H1 (cell line): ENCODE measurements at regions not wholly inside any gene's neighbourhood (a gene's known extent, or its start where the extent isn't known, plus 50 kb on each side); places are given as distances from the start of the nearest gene placed in this dataset.

Experiments
- CTCF ChIA-PET: fragments of 300-600 bp; sonication (Branson Sonifier 250); formaldehyde crosslinking; loops from one replicate; lab custom pipeline; 2021; ENCODE audit not compliant: partially characterized antibody; lab: Charles Lee
- POLR2A ChIA-PET: fragments of 300-600 bp; sonication (Branson Sonifier 250); formaldehyde crosslinking; loops from one replicate; lab custom pipeline; 2021; ENCODE audit warnings: inconsistent platforms; ENCODE audit not compliant: partially characterized antibody; lab: Charles Lee
- DNase-seq, 2 experiments: peaks; one replicate each; pipeline versions ENCODE4 v3.0.0 to v3.0.0-alpha.2; 2010 to 2022; ENCODE audit warnings: low spot score in 2 of 2, low read depth in 1 of 2, mixed read lengths in 1 of 2
- FAIRE-seq: peaks from 2 replicates; lab custom pipeline; 2011; peaks lifted over from hg19 to GRCh38; lab: Jason Lieb, UNC
- H2AFZ ChIP-seq: 2 replicates; pipeline ENCODE4 v1.8.1; 2012; ENCODE audit warnings: low read length, inconsistent platforms
- H2AK5ac ChIP-seq: 2 replicates; pipeline ENCODE4 v1.6.1; 2013; ENCODE audit warnings: low read depth, low read length
- H2BK120ac ChIP-seq: replicated peaks from 2 replicates; pipeline ENCODE3; 2013; ENCODE audit warnings: low read depth, low read length, inconsistent platforms
- H2BK12ac ChIP-seq: 2 replicates; pipeline ENCODE4 v1.6.1; 2013; ENCODE audit warnings: low read depth, low read length
- H2BK15ac ChIP-seq: 2 replicates; pipeline ENCODE4 v1.6.1; 2013; ENCODE audit warnings: low read length
- H2BK20ac ChIP-seq: 2 replicates; pipeline ENCODE4 v1.6.1; 2013; ENCODE audit warnings: low read length
- H2BK5ac ChIP-seq: 2 replicates; pipeline ENCODE4 v1.6.1; 2013; ENCODE audit warnings: low read depth, low read length
- H3K14ac ChIP-seq: 2 replicates; pipeline ENCODE4 v1.6.1; 2013; ENCODE audit warnings: inconsistent platforms; ENCODE audit not compliant: insufficient read length
- H3K18ac ChIP-seq: 2 replicates; pipeline ENCODE4 v1.6.1; 2013; ENCODE audit warnings: low read length; ENCODE audit errors: extremely low read depth
- H3K23ac ChIP-seq: 2 replicates; pipeline ENCODE4 v1.6.1; 2013; ENCODE audit warnings: inconsistent platforms; ENCODE audit not compliant: insufficient read length
- H3K23me2 ChIP-seq: 2 replicates; pipeline ENCODE4 v1.6.1; 2013; ENCODE audit warnings: low read depth, low read length
- H3K27ac ChIP-seq: 2 replicates; pipeline ENCODE4 v1.6.1; 2011; ENCODE audit warnings: low read depth, low read length, inconsistent platforms
- H3K27me3 ChIP-seq, 4 experiments: replicated peaks in 1 of 4; 1 replicate in 1 of 4; 2 replicates in 3 of 4; pipeline versions ENCODE4 v1.6.1 to v1.8.1; 2011 to 2013; ENCODE audit warnings: low read length in 3 of 4, mild to moderate bottlenecking in 3 of 4, inconsistent platforms in 2 of 4, mixed read lengths in 2 of 4, moderate library complexity in 1 of 4; ENCODE audit not compliant: control insufficient read depth in 3 of 4, insufficient read depth in 3 of 4; ENCODE audit errors: extremely low read depth in 1 of 4
- H3K36me3 ChIP-seq, 4 experiments: 2 replicates each; pipeline versions ENCODE4 v1.6.1 to v1.8.1; 2011 to 2013; ENCODE audit warnings: mild to moderate bottlenecking in 4 of 4, low read length in 3 of 4, moderate library complexity in 2 of 4, control low read depth in 1 of 4, inconsistent platforms in 1 of 4; ENCODE audit not compliant: insufficient read depth in 4 of 4, control insufficient read depth in 2 of 4
- H3K4ac ChIP-seq: replicated peaks from 2 replicates; pipeline ENCODE3; 2013; ENCODE audit warnings: low read length, low read depth, mixed read lengths, inconsistent platforms; ENCODE audit not compliant: insufficient read length
- H3K4me1 ChIP-seq, 4 experiments: replicated peaks in 1 of 4; 1 replicate in 1 of 4; 2 replicates in 3 of 4; pipeline versions ENCODE4 v1.6.1 to v1.8.1; 2011 to 2013; ENCODE audit warnings: low read length in 3 of 4, inconsistent platforms in 2 of 4, mixed read lengths in 1 of 4; ENCODE audit not compliant: insufficient read depth in 4 of 4, control insufficient read depth in 3 of 4
- H3K4me2 ChIP-seq, 2 experiments: 2 replicates each; pipeline versions ENCODE4 v1.6.1 to v1.8.1; 2011 to 2013; ENCODE audit warnings: low read depth in 2 of 2, low read length in 2 of 2, control low read depth in 1 of 2, inconsistent platforms in 1 of 2, mild to moderate bottlenecking in 1 of 2; ENCODE audit not compliant: insufficient read depth in 1 of 2
- H3K4me3 ChIP-seq, 4 experiments: fragments of 200-600, 300-600 bp in 1 of 4; sonication (generic), shearing (Covaris generic), sonication (Bioruptor Twin) in 1 of 4; 2 replicates each; pipeline versions ENCODE4 v1.5.1 to v1.8.1; 2011 to 2016; ENCODE audit warnings: low read length in 4 of 4, low read depth in 3 of 4, control low read depth in 2 of 4, inconsistent platforms in 2 of 4, mild to moderate bottlenecking in 2 of 4, mixed read lengths in 1 of 4, moderate library complexity in 1 of 4; ENCODE audit not compliant: insufficient read depth in 2 of 4; ENCODE audit errors: extremely low read depth in 1 of 4
- H3K56ac ChIP-seq: replicated peaks from 2 replicates; pipeline ENCODE3; 2013; ENCODE audit warnings: low read depth, mild to moderate bottlenecking, mixed read lengths, low read length, inconsistent platforms; ENCODE audit not compliant: insufficient read length
- H3K79me1 ChIP-seq: 2 replicates; pipeline ENCODE4 v1.6.1; 2013; ENCODE audit warnings: low read depth, low read length, control low read depth
- H3K79me2 ChIP-seq, 2 experiments: 2 replicates each; pipeline versions ENCODE4 v1.6.1 to v1.8.1; 2012 to 2013; ENCODE audit warnings: low read length in 2 of 2, mild to moderate bottlenecking in 2 of 2, inconsistent platforms in 1 of 2; ENCODE audit not compliant: insufficient read depth in 2 of 2, control insufficient read depth in 1 of 2
- H3K9ac ChIP-seq, 4 experiments: replicated peaks in 1 of 4; 1 replicate in 1 of 4; 2 replicates in 3 of 4; pipeline versions ENCODE4 v1.6.1 to v1.8.1; 2011 to 2013; ENCODE audit warnings: low read depth in 3 of 4, low read length in 3 of 4, control low read depth in 2 of 4, mild to moderate bottlenecking in 2 of 4, moderate library complexity in 2 of 4, inconsistent platforms in 1 of 4; ENCODE audit errors: extremely low read depth in 1 of 4
- H3K9me3 ChIP-seq, 2 experiments: 2 replicates each; pipeline versions ENCODE4 v1.6.1 to v1.8.1; 2012 to 2013; ENCODE audit warnings: mild to moderate bottlenecking in 2 of 2, moderate library complexity in 2 of 2, control low read depth in 1 of 2, inconsistent platforms in 1 of 2, low read depth in 1 of 2, low read length in 1 of 2, mixed read lengths in 1 of 2; ENCODE audit not compliant: insufficient read depth in 2 of 2
- H4K20me1 ChIP-seq, 2 experiments: replicated peaks in 1 of 2; 2 replicates each; pipeline versions ENCODE3 to v1.8.1; 2011 to 2013; ENCODE audit warnings: inconsistent platforms in 2 of 2, low read length in 2 of 2, mild to moderate bottlenecking in 1 of 2; ENCODE audit not compliant: insufficient read depth in 2 of 2, control insufficient read depth in 1 of 2
- H4K5ac ChIP-seq: 2 replicates; pipeline ENCODE4 v1.6.1; 2013; ENCODE audit warnings: low read length, low read depth, mixed read lengths, inconsistent platforms; ENCODE audit not compliant: insufficient read length
- H4K8ac ChIP-seq: 2 replicates; pipeline ENCODE4 v1.8.0; 2013; ENCODE audit warnings: mild to moderate bottlenecking, moderate library complexity, low read length, inconsistent platforms; ENCODE audit not compliant: insufficient read depth; ENCODE audit errors: extremely low read depth
- H4K91ac ChIP-seq: replicated peaks from 2 replicates; pipeline ENCODE3; 2013; ENCODE audit warnings: low read length, mixed read lengths, inconsistent platforms; ENCODE audit not compliant: insufficient read length
- CBX8 ChIP-seq: fragments of 300-800, 300-1000 bp; sonication (generic); IDR thresholded peaks from 2 replicates; pipeline ENCODE4 v1.7.1; 2016; ENCODE audit warnings: low read depth, low read length, borderline replicate concordance
- CREB1 ChIP-seq: IDR thresholded peaks from 2 replicates; pipeline ENCODE4 v1.6.1; 2012; ENCODE audit warnings: inconsistent platforms
- JUN ChIP-seq: IDR thresholded peaks from 2 replicates; pipeline ENCODE4 v1.6.1; 2011; ENCODE audit warnings: low read depth, mild to moderate bottlenecking, improper control_type of control experiment, low read length
- RFX5 ChIP-seq: IDR thresholded peaks from 2 replicates; pipeline ENCODE4 v1.6.1; 2011; ENCODE audit warnings: low read depth, low read length, improper control_type of control experiment, borderline replicate concordance
- WGBS, 2 experiments: shearing (Covaris generic) in 1 of 2; methylation state at CpG; one replicate each; pipeline versions ENCODE4 v1.1.6 to v1.1.7; 2013 to 2015; ENCODE audit warnings: low lambda C conversion rate in 2 of 2, mixed read lengths in 2 of 2, inconsistent platforms in 1 of 2, low coverage in 1 of 2, missing lambda C conversion rate in 1 of 2; ENCODE audit not compliant: insufficient replicate concordance in 2 of 2, insufficient coverage in 1 of 2, insufficient read length in 1 of 2; ENCODE audit errors: extremely low coverage in 1 of 2, missing lambda C conversion rate in 1 of 2; 5-methylcytosine and 5-hydroxymethylcytosine counted together

GRCh38 chr16:80324371-80324770 lies 216.4 kb upstream of the DYNLRB2 start:
- CTCF ChIA-PET: interaction anchor here (0.7 to 3.0 kb wide), 3 partner anchors 17 to 45 kb away, joined by 3 to 9 read pairs (median 3); no protein-coding TSS in a partner anchor
- no peak overlapping the region for H2BK12ac ChIP-seq
- no peak overlapping the region for H3K4ac ChIP-seq
- peak overlapping the region; percentile 1; the same call in 1 of the 2 replicates for H2AFZ ChIP-seq
- H2BK5ac ChIP-seq: no peak overlapping the region
- H3K27me3 ChIP-seq: 0 out of 7 replicates have a peak, but pooled peaks cover 0 to 2% (median 0%) of the 10 kb centered on the region in 4 experiments
- no peaks in the 10 kb centered on the region for H3K79me1 ChIP-seq
- H3K14ac ChIP-seq: no peak overlapping the region
- no peaks in the 10 kb centered on the region for H3K36me3 ChIP-seq
- no peak for FAIRE-seq
- 77% methylated on average over 3 of the region's 3 CpGs; no CpG with 5 or more reads in 1 of the 2 experiments for WGBS, 2 experiments
- no peak overlapping the region for H4K5ac ChIP-seq
- no peak overlapping the region for H2AK5ac ChIP-seq
- H3K18ac ChIP-seq: no peak overlapping the region
- H4K91ac ChIP-seq: no peak overlapping the region
- no peak overlapping the region for H2BK15ac ChIP-seq
- H3K23me2 ChIP-seq: no peaks in the 10 kb centered on the region
- H3K4me3 ChIP-seq: no peak overlapping the region
- DNase-seq: no peak
- H2BK20ac ChIP-seq: no peak overlapping the region
- no peak overlapping the region for H2BK120ac ChIP-seq
- no peak overlapping the region for H3K27ac ChIP-seq
- no peaks in the 10 kb centered on the region for H3K79me2 ChIP-seq
- H3K4me2 ChIP-seq: no peak overlapping the region
- POLR2A ChIA-PET: interaction anchor here (1.1 kb wide), 1 partner anchor 60 kb away, joined by 3 read pairs; no protein-coding TSS in a partner anchor
- no peak overlapping the region for H3K56ac ChIP-seq
- H3K23ac ChIP-seq: no peak overlapping the region
- no peaks in the 10 kb centered on the region for H4K20me1 ChIP-seq
- H3K9ac ChIP-seq: no peak overlapping the region
- H4K8ac ChIP-seq: no peak overlapping the region
- peaks cover 0 to 15% (median under 1%) of the 10 kb centered on the region in 4 experiments; a peak in 2 of 7 replicates for H3K4me1 ChIP-seq
- no peaks in the 10 kb centered on the region for H3K9me3 ChIP-seq
- TF ChIP-seq CREB1 (no peak), RFX5 (no peak), JUN (no peak), CBX8 (no peak)
